ENCODE measurements at regions not wholly inside any gene's neighbourhood (a gene's known extent, or its start where the extent isn't known, plus 50 kb on each side); places are given as distances from the start of the nearest gene placed in this dataset.
"Not testable (repeated sequence)": the region's sequence is repeated elsewhere in the genome, so short reads cannot be mapped to it uniquely, and the experiment has no call there.

DNA sequence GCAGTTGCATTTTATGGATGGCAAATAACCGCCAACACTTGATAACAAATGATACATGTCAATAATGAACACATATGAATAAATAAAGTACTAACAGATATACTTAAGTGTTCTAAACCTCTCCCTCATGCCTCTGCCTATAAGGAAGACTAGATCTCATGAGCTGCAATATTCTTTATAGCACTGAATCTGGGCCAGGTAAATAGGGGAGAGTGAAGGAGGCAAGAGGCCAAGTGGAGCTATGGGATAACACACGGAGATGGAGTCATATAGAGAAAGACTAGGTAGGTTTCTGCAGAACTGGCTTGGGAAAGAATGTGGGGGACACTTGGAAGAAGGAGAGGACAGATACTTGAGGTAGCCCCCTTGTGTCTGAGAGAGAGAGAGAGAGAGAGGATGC lies 354.2 kb upstream of the CFAP20DC start:
- no peak for DNase-seq

- DNase-seq, result no peak
Observed at GRCh38 chr3:59401924-59402323, 352.1 kb upstream of the CFAP20DC start.

- DNase-seq, result no peak
Observed at GRCh38 chr3:59392116-59392515, 342.3 kb upstream of the CFAP20DC start.

DNA sequence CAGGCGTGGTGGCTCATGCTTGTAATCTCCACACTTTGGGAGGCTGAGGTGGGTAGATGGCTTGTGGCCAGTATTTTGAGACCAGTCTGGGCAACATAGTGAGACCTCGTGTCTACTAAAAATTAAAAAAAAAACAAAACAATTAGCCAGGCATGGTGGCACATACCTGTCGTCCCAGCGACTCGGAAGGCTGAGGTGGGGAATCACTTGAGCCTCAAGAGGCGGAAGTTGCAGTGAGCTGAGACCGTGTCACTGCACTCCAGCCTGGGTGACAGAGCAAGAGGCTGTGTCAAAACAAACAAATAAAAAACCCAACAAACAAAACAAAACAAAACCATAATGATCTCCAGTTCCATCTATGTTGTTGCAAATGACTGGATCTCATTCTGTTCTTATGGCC lies 341.3 kb upstream of the CFAP20DC start:
- DNase-seq, result no peak

- peak in 1 of 2 donors; percentile 14 for DNase-seq
Observed at GRCh38 chr3:59388555-59389270, 338.9 kb upstream of the CFAP20DC start.

GRCh38 chr3:59386165-59386564 lies 336.3 kb upstream of the CFAP20DC start:
- DNase-seq, result no peak

DNA sequence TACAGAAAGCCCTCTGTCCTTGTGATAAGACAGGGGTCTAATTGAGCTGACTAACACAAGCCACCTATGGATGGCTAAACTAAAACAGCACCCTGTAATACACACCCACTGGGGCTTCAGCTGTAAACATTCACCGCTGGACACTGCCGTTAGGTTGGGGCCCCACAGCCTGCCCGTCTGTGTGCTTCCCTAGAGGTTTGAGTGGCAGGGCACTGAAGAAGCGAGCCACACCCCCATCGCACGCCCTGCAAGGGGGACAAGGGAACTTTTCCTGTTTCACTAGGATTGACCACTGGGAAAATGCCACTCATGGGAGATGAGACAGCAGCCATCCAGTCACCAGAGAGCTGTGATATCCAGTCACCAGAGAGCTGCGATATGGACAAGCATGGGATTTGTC lies 335.7 kb upstream of the CFAP20DC start:
- no peak for DNase-seq

DNA sequence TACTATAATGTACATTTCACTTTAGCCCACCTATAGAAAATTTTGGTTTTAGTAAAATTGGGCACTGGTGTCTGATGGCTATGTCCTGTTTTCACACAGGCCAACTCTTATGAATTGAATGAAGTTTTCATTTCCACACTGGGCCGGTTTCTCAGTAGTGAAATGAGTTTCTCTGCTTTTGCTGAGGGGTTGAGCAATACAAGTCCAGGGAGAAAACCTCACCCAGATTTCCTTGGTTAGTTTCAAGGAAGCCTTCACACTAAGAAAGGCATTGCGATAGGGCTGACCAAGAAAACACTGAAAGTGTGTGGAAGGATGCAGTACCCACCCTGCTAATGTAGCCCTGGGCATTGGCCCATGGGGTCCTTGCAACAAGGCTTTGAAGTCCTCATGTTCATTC lies 331.5 kb upstream of the CFAP20DC start:
- DNase-seq, result no peak

DNA sequence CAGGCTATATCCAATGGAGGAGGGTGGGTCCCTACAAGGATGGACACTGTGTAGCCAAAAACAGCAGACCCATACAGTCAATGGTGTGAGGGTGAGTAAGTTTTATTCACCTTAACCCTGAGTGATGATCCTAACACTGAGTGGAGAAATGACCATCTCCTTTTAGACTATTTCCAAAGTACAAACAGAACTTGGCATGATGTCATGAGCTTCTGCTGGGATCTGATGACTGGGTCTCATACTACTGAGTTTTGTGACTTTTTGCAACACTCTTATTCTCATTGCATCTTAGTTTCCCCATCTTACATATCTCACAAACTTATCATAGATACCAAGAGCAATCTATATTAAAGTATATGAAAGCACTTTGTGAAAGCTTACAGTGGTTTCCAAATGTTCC lies 330.3 kb upstream of the CFAP20DC start:
- no peak for DNase-seq

DNA sequence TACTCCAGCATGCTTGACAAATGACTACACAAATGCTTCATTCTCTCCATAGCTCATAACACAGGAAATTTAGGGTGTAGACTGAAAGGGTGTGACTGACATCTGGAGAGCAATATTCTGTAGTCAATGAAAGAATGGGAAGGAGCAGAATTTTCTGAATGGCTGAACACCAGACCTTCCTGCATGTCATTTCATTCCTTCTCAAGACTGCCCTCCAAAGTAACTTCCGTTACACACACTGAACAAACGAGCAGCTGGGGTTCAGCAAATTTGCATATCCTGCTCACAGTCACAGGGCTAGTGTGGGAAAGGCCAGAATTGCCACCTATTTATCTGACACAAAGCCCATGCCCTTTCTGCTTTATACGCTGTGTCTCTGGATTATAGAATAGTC lies 325.0 kb upstream of the CFAP20DC start:
- DNase-seq, result no peak

- no peak for DNase-seq
Observed at GRCh38 chr3:59374091-59374817, 324.4 kb upstream of the CFAP20DC start.

DNA sequence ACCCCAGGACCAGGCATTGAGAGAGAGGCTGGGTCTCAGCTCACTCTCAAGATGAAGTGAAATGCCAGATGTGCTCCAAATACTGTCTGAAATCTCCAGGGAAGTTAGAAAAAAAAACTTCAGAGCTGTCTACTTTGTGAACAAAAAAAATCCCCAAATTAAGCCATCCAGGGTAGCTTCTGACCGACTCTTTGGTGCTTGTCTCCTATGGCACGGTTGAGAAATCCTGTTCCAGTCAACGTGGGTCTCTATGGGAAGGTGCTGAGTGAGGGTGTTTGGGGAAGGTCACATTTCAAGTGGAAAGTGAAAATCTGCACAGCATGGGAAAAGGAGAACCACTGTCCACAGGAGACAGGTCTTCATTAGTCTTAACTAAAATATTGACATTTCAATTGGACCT lies 322.5 kb upstream of the CFAP20DC start:
- DNase-seq, result no peak

- no peak for DNase-seq
Observed at GRCh38 chr3:59368900-59369675, 319.3 kb upstream of the CFAP20DC start.

- no peak for DNase-seq
Observed at GRCh38 chr3:59367150-59367549, 317.3 kb upstream of the CFAP20DC start.

- DNase-seq, result no peak
Observed at GRCh38 chr3:59366218-59366617, 316.4 kb upstream of the CFAP20DC start.

DNA sequence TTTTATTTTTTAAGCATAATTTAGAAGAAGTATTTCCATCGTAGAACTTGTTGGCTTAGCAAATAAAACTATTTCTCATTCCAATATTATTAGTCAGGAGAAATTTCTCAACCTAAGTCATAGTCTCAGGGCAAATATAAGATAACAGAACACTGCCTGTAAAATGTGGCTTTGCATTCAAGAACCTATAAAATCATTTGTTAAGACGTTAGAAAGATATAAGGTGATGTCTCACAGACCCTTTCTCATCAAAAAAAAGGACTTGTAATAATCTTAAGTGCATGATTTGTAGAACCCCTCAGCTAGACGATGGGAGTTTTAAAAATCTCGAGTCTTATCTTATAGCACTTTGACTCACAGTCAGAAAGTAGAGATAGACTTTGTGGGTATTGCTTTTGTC lies 314.7 kb upstream of the CFAP20DC start:
- DNase-seq, result no peak

- not testable (repeated sequence) for DNase-seq
Observed at GRCh38 chr3:59360312-59360711, 310.5 kb upstream of the CFAP20DC start.

DNA sequence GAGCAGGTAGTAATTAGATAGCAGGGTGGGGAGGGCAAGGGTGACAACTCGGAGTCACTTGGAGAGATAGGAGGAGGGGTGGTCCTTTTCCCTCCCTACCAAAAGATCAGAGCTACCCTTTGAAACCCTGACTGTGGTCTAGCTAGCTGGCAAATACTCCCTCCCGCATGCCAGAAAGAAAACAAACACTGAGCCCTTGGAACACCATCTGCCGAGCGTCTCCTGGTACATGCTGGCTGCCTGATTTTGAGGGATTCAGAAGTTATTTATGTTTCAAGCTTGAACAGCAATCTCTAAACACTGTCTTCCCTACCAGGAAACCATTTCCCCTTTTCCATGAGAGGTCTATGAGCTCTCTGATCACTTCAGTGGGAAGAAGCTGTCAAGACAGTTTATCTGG lies 291.6 kb upstream of the CFAP20DC start:
- no peak for DNase-seq

- no peak for DNase-seq
Observed at GRCh38 chr3:59339818-59340217, 290.0 kb upstream of the CFAP20DC start.

- DNase-seq, result no peak
Observed at GRCh38 chr3:59338934-59339333, 289.1 kb upstream of the CFAP20DC start.

DNA sequence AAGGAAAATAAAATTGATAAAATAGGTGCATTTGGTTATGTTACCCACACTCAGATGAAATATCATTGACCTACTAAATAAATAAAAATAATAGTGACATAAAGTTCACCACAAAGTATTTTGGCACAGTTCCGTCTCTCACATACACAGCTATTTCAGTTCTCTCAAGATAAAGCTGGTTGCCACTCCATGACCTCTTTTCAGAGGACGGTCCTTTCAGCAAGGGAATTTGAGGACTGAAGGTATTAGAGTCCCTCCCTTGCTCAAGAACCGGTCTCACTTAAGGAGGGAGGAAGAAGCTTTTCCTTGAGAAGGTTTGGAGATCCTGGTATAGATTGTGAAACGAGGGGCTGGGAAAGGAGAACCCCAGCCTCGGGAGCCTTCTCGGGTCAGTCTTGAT lies 285.5 kb upstream of the CFAP20DC start:
- no peak for DNase-seq

DNA sequence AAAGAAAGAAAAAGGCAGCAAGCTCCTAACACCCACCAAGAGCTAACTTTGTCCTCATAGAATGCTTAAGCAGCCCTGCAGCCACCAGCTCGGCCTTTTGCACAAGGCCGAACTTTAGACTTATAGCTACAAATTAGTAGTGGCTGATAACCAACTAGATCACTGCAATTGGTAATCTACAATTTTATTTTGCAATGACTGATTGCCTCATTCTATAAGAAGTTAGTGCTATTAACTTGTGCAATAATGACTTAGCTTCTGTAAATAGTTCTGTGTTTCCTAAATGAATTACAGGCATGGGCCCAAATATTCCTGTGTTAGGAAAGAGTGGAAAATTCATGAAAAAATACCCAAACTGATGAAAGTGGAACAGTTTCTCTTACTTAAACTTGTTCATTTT lies 284.8 kb upstream of the CFAP20DC start:
- no peak for DNase-seq

DNA sequence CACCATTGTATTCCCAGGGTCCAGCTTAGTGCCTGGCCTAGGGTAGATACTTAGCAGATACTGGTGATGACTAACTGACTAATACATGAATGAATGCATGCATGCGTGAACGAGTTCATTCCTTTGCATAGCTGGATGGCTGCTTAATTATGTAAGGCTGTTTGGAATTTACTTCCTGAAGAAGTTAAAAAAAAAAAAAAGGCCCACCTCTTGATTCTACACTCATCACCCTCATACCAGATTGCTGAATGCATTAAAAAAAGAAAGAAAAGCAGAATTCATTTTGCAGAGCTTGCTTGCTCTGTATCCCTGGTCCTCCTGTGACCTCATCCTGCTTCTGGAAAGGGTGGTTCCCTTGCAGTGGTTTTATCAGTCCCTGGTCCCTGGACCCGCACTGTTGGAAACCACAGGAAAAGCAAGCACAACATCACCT lies 277.6 kb upstream of the CFAP20DC start:
- DNase-seq, result no peak

Measured in stimulated activated CD4-positive, alpha-beta T cell treated with anti-CD3 and anti-CD28 coated beads, Interleukin-2, amount 100 ng/mL, for 48 hours (primary cell).